Stimulated activated CD4-positive, alpha-beta T cell treated with anti-CD3 and anti-CD28 coated beads, Interleukin-4, amount 100 ng/mL, for 4 hours (primary cell): ENCODE measurements at regions not wholly inside any gene's neighbourhood (a gene's known extent, or its start where the extent isn't known, plus 50 kb on each side); places are given as distances from the start of the nearest gene placed in this dataset.
"Not testable (repeated sequence)": the region's sequence is repeated elsewhere in the genome, so short reads cannot be mapped to it uniquely, and the experiment has no call there.

Experiments used
- DNase-seq, 2 experiments: peaks; one replicate each; pipeline ENCODE4 v3.0.0-alpha.2; 2020

GRCh38 chr16:8436931-8437330, 153.4 kb downstream of the TMEM114 start:
- no peak for DNase-seq

- no peak for DNase-seq
These were observed 158.5 kb downstream of the TMEM114 start for GRCh38 chr16:8431783-8432182.

GRCh38 chr16:8430401-8430800, 159.9 kb downstream of the TMEM114 start:
- DNase-seq = no peak

GRCh38 chr16:8426569-8426968, 163.7 kb downstream of the TMEM114 start:
- DNase-seq = no peak

- DNase-seq = no peak
These were observed 173.2 kb downstream of the TMEM114 start for GRCh38 chr16:8417145-8417544.

DNA sequence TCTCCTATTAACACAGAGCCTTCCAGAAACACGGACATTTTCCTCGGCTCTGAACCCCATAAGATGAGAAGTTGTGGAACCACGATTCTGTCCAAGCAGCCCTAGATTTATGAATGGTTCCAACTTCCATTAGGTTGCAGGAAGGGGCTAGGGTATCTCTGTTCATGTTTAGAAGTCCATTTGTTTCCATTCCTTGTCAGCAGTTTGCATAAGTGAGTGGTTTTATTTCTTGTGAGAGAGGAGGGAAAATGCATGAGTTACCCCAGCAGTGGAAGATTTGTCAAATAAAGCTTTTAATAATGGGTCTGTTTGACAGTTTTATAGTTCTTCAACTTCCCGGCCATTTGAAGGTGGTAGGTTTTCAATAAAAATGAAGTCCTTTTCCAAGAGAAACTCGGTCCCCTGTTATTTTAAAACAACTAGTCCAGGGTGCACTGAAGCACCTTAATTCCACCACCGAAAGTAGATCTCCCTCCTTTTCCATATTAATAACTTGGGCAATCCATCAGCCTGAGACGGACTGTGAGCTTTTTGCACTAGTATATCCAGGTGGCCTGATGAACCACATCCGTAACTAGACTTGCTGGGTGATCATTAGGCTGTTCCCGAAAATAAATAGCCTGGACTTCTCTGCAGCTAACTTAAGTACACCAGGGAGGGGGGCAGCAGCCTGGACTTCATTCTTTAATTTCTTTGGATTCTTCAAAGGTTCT, 181.3 kb downstream of the TMEM114 start:
- DNase-seq = no peak

DNA sequence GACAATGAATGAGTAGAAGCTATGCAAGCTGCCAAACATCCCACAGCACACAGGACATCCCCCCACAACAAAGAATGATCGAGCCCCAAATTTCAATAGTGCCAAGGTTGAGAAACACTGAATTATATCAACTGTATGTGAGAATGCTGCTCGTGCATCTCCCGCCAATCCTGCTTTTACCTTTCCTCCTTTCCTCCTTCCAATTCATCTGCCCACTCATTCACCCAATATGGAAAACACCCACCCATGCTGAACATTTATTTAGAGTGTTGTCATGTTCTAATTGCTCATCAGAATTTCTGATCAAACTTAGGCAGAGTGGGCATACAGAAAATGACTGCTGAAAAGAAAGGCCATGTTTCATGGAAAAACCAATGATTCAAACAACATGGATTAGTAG, 183.0 kb downstream of the TMEM114 start:
- no peak for DNase-seq

DNA sequence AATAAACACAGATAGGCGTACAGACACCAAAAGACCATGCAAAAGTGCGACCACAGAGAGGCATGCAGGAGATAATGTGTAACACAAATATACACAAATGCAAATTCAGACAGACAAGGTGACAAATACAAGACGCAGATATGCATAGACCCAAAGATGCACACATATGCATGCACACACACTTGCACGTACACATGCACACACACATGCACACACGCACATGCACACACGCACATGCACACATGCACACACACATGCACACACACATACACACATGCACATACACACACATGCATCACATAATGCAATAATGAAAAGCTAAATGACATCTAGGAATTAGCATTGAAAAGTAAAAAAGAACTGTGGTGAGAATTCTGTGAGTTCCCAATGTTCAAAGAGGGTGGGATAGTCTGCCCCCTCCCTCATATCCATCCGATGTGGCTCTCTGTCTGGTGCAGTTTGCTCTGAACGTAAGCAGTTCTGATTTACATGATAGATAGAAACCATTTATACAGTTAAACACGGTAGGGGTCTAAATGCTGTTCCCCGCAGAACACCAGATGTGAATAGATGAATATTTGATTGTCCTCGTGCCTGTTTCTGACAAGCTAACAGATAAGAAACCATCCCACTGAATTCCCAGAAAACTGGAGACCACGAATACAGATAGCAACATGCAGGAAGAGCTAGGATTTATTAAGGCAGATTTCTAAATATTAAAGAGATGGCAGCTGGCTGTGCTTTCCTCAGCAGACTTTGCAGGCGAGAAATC, 186.1 kb downstream of the TMEM114 start:
- DNase-seq = no peak

- DNase-seq = no peak
These were observed 187.1 kb downstream of the TMEM114 start for GRCh38 chr16:8402981-8403843.

DNA sequence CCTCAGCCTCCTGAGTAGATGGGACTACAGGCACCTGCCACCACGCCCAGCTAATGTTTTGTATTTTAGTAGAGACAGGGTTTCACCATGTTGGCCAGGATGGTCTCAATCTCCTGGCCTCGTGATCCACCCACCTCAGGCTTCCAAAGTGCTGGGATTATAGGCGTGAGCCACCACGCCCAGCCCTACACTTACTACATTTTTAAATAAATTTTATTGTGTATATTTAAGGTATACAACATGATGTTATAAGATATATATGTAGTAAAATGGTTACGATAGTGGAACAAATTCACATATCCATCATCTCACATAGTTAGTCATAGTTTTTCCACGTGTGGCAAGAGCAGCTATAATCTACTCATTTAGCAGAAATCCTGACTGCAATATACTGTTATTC, 189.6 kb downstream of the TMEM114 start:
- DNase-seq = not testable (repeated sequence)

DNA sequence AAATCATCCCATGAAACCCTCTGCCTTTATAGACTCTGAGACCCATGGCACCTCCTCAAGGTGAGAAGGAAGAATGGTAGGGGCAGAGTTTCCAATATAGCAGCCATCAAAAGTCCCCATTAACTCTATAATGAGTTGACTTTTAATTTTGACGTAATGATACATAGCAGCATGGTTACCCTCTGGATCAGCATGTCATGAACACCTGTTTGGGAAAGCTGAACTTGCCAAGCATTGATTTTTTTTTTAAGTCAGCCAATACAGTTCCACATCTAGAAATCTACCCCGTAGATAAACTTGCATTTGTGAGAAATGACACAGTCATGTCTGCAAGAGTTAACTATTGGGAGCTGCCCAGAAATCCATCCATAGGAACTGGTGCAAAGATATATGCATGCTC, 191.8 kb downstream of the TMEM114 start:
- no peak for DNase-seq

DNA sequence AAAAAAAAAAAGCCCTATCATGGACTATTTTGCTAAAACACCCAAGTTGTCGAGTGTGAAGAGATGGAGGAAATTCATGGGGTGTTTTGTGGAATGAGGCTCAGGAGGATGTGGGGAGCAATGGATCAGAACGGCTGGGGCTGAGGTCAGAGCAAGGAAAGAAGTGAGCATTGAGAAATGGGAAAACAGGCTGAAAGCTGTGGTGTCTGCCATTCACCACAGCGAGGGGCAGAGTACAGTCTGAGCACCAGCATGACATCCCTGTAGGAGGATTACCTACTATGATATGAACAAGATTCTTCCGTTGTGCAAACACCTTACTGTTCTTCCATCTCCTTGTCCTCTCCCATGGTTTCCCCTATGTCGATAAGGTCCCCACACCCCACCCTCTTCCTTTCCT, 193.1 kb downstream of the TMEM114 start:
- no peak for DNase-seq

DNA sequence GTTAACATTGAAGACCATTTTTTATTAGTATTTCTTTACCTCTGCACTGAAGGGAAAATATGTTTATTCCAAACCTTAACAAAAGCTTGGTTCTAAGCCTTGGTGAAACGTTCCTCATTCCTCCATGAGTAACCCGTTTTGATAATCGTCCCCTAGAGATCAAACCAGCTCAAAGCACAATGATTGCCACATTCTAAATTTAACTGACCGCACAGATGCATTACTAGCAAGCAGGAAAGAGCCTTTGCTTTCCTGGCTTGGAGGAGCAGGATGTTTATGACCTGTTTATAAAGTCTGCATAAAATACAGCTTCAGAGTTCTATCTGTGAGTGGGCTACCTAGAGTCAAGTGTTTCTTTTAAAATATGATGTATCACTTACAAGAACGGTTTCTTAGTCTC, 193.8 kb downstream of the TMEM114 start:
- no peak for DNase-seq

DNA sequence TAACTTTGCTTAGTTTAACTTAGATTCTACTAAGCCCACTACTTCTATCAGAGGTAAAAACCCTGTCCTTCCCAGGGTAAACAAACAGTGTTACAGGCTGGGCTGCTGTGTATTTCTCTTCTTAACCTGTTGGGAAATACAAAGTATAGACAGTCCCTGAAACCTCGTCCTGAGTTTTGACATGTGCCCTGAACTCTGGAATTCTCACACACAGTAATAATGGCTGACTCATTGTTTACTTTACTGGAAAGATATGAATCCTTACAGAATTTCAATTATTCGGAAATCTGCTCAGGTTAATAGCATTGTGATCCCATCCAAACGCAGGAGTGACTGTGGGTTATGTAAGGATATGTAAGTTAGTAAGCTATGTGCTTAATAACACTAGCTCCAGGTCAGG, 199.1 kb downstream of the TMEM114 start:
- no peak for DNase-seq

- no peak for DNase-seq
These were observed 201.6 kb downstream of the TMEM114 start for GRCh38 chr16:8388684-8389083.

DNA sequence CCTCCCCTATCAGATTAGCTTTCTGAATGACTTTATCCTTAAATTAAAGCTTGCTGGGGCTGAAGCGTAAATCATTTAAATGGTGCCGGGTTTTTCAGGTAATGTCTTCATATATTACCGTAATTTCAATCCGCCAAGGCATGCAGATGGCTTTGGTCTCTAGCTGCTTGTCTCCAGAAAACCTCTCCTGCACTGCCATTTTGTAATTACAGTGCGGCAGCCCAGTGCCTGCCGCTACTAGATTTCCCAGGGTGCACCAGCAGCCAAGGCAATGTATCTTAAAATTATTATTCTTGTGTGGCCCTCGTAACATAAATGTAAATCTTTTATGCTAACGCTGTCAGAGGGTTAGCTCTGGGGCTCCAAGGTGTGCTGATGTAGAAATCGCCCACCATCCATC, 208.5 kb downstream of the TMEM114 start:
- DNase-seq = no peak

DNA sequence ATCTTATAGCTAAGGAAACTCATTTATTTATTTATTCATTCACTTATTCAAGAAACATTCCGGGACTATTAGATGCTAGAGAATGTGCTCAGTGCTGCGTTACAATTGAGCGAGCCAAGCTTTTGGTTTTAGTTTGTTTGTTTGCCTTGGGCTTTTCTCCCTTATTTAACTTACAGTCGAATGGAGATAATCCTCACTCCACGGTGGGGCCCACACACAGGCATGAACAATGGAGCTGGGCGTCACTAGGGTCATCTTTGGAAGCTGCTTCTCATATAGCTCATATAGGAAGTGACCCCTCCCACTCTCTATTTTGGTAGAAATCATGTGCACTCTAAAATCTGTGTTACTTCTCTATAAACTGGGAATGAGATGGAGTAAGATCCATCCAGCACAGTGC, 210.0 kb downstream of the TMEM114 start:
- no peak for DNase-seq

DNA sequence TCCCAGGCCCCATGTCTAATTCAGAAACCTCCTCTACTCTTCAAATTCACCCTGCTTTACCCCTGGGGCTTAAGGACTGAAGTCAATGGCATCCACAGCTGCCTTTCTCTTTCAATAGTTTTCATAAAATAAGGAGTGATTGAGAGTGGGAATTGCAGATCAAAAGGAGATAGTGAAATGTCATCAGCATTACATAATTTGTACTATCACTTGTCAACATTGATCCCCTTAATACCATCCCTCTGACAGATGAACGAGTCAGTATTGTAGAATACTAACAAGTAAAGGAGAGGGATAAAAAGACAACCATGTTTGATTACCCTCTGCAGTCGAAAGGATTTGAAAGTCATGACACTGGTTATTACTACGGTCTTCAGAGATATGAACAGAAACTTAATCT, 212.4 kb downstream of the TMEM114 start:
- DNase-seq = no peak

GRCh38 chr16:8376858-8377257, 213.5 kb downstream of the TMEM114 start:
- DNase-seq = no peak

DNA sequence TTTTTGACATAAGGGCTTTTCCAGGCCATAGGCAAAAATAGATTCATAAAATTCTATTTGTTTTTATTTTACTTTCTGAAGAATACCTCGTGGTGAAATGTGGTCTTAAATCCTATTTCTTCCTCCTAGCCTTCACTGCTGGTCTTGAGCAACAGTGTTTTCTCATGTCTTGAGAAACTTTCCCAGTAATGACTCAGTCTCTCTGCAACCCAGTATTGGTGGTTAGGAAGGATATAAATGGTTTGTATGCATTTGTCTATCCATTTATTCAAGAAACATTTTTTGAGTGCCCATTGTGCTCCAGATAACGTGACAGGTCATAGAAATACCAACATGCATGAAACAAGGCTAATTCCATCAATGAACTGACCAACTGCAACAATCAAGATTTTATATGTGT, 213.9 kb downstream of the TMEM114 start:
- DNase-seq = no peak

DNA sequence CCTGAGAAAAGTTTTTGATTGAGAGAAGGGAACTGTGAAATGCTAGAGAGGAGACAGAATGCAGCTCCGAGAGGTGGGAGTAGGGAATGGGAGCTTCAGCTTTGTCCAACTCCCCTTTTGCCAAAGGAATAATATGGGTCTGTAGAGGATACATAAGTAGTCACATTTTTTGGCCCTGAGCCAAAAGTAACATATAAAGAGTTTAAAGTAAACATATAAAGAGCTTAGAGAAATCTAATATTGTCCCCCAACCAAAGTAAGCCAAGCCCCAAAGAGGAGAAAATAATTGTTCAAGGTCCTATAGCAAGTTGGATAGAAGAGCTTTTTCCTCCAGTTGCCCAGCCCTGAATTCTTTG, 215.1 kb downstream of the TMEM114 start:
- DNase-seq = no peak

DNA sequence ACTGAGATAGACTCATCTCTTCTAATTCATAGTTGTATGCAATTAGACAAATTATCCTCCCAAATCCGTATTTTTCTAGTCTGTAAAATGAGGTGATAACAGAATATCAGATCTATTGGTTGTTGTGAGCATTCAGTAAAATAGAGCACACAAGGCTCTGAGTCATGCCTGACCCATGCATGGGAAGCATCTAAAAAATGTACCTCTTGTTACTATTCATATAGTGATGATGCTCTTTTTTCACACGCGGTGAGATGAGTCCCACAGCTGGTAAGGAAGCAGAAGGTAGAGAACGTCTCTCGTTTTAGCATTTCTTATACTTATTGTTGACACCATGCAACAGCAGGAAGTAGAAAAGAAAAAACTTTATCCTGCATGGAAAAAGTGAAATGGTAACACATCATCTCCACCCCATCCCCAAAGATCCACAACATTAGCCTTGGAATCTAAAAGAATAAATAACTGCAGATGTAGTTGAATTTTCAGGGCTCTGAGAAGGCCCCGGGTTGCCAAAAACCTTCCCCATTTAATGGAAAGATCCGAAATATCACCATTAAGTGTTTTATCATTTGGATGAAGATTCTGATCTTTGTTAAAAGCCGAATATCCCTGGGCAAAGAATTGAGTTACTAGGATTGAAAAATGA, 215.6 kb downstream of the TMEM114 start:
- no peak for DNase-seq
